H9 (cell line): ENCODE measurements at regions not wholly inside any gene's neighbourhood (a gene's known extent, or its start where the extent isn't known, plus 50 kb on each side); places are given as distances from the start of the nearest gene placed in this dataset.

ENCODE experiments used
- DNase-seq: peaks from one replicate; pipeline ENCODE4 v3.0.0-alpha.2; 2017
- H2AFZ ChIP-seq: one replicate; pipeline ENCODE4 v1.6.1; 2013; ENCODE audit warnings: mild to moderate bottlenecking, low read length, control low read depth, moderate library complexity
- H2AK5ac ChIP-seq: 2 replicates; pipeline ENCODE4 v1.6.1; 2013; ENCODE audit warnings: low read length, control low read depth, mixed read lengths; ENCODE audit not compliant: insufficient read length
- H2BK120ac ChIP-seq: one replicate; pipeline ENCODE4 v1.6.1; 2013; ENCODE audit warnings: low read depth, mild to moderate bottlenecking, low read length, control low read depth, inconsistent platforms; ENCODE audit not compliant: poor library complexity, severe bottlenecking
- H2BK12ac ChIP-seq: 2 replicates; pipeline ENCODE4 v1.6.1; 2013; ENCODE audit warnings: low read length, control low read depth, mixed read lengths, low read depth; ENCODE audit not compliant: insufficient read length
- H2BK15ac ChIP-seq: 2 replicates; pipeline ENCODE4 v1.6.1; 2013; ENCODE audit warnings: low read depth, low read length, control low read depth
- H2BK20ac ChIP-seq: one replicate; pipeline ENCODE4 v1.6.1; 2013; ENCODE audit warnings: low read depth, mild to moderate bottlenecking, low read length, control low read depth, inconsistent platforms; ENCODE audit not compliant: poor library complexity, severe bottlenecking
- H2BK5ac ChIP-seq: 2 replicates; pipeline ENCODE4 v1.6.1; 2013; ENCODE audit warnings: low read length, control low read depth, mixed read lengths; ENCODE audit not compliant: insufficient read length
- H3K14ac ChIP-seq: 2 replicates; pipeline ENCODE4 v1.6.1; 2013; ENCODE audit warnings: low read length, control low read depth; ENCODE audit not compliant: insufficient read depth
- H3K18ac ChIP-seq: 2 replicates; pipeline ENCODE4 v1.6.1; 2013; ENCODE audit warnings: low read depth, mild to moderate bottlenecking, mixed read lengths, low read length, control low read depth; ENCODE audit not compliant: insufficient read length
- H3K23ac ChIP-seq: 2 replicates; pipeline ENCODE4 v1.6.1; 2013; ENCODE audit warnings: low read length, control low read depth, mixed read lengths, low read depth; ENCODE audit not compliant: insufficient read length
- H3K23me2 ChIP-seq: 2 replicates; pipeline ENCODE4 v1.6.1; 2013; ENCODE audit warnings: low read depth, mild to moderate bottlenecking, mixed read lengths, low read length, control low read depth; ENCODE audit not compliant: insufficient read length, poor library complexity, severe bottlenecking
- H3K27ac ChIP-seq: 2 replicates; pipeline ENCODE4 v1.5.1; 2013; ENCODE audit warnings: low read length, control low read depth, mixed read lengths, low read depth; ENCODE audit not compliant: insufficient read length
- H3K27me3 ChIP-seq: 2 replicates; pipeline ENCODE4 v1.6.1; 2013; ENCODE audit warnings: low read length, control low read depth, inconsistent platforms; ENCODE audit not compliant: insufficient read depth
- H3K4ac ChIP-seq: 2 replicates; pipeline ENCODE4 v1.6.1; 2013; ENCODE audit warnings: low read depth, mild to moderate bottlenecking, control low read depth, inconsistent platforms, low read length, moderate library complexity
- H3K4me1 ChIP-seq: 2 replicates; pipeline ENCODE4 v1.6.1; 2013; ENCODE audit warnings: low read length, control low read depth, inconsistent platforms; ENCODE audit not compliant: insufficient read depth
- H3K4me2 ChIP-seq: 2 replicates; pipeline ENCODE4 v1.6.1; 2013; ENCODE audit warnings: low read length, control low read depth, mixed read lengths; ENCODE audit not compliant: insufficient read length, insufficient read depth
- H3K56ac ChIP-seq: 2 replicates; pipeline ENCODE4 v1.6.1; 2013; ENCODE audit warnings: low read depth, mild to moderate bottlenecking, mixed read lengths, low read length, control low read depth; ENCODE audit not compliant: insufficient read length
- H3K79me1 ChIP-seq: 2 replicates; pipeline ENCODE4 v1.6.1; 2013; ENCODE audit warnings: low read depth, mild to moderate bottlenecking, moderate library complexity, low read length, control low read depth, inconsistent platforms; ENCODE audit not compliant: insufficient read depth, poor library complexity, severe bottlenecking
- H3K79me2 ChIP-seq: 2 replicates; pipeline ENCODE4 v1.6.1; 2013; ENCODE audit warnings: low read length, control low read depth, inconsistent platforms; ENCODE audit not compliant: insufficient read depth
- H3K9ac ChIP-seq: 2 replicates; pipeline ENCODE4 v1.6.1; 2013; ENCODE audit warnings: low read length, control low read depth, mixed read lengths; ENCODE audit not compliant: insufficient read length; ENCODE audit errors: extremely low read depth
- H3K9me3 ChIP-seq: one replicate; pipeline ENCODE4 v1.6.1; 2013; ENCODE audit warnings: low read depth, low read length, inconsistent platforms; ENCODE audit not compliant: control insufficient read depth
- H3T11ph ChIP-seq: one replicate; pipeline ENCODE4 v1.6.1; 2013; ENCODE audit warnings: mild to moderate bottlenecking, low read length, control low read depth, inconsistent platforms
- H4K20me1 ChIP-seq: one replicate; pipeline ENCODE4 v1.6.1; 2013; ENCODE audit not compliant: control insufficient read depth, insufficient read length, insufficient read depth
- H4K5ac ChIP-seq: 2 replicates; pipeline ENCODE4 v1.6.1; 2013; ENCODE audit warnings: low read depth, mild to moderate bottlenecking, mixed read lengths, low read length, control low read depth; ENCODE audit not compliant: insufficient read length
- H4K8ac ChIP-seq: replicated peaks from 2 replicates; pipeline ENCODE4 v1.6.1; 2013; ENCODE audit warnings: low read length, control low read depth, mixed read lengths, low read depth; ENCODE audit not compliant: insufficient read length
- H4K91ac ChIP-seq: 2 replicates; pipeline ENCODE4 v1.6.1; 2013; ENCODE audit warnings: low read depth, mild to moderate bottlenecking, moderate library complexity, mixed read lengths, low read length, control low read depth; ENCODE audit not compliant: insufficient read length
- H3K27ac Mint-ChIP-seq, 3 experiments: 2 replicates in 2 of 3; 3 replicates in 1 of 3; pipeline ENCODE4 v1.8.0; 2020 to 2021; ENCODE audit warnings: mixed read lengths in 3 of 3, mild to moderate bottlenecking in 1 of 3, moderate library complexity in 1 of 3
- H3K27me3 Mint-ChIP-seq: 2 replicates; pipeline ENCODE4 v1.8.0; 2021; ENCODE audit warnings: low read depth, mild to moderate bottlenecking, moderate library complexity, mixed read lengths
- H3K36me3 Mint-ChIP-seq, 3 experiments: 2 replicates in 2 of 3; 3 replicates in 1 of 3; pipeline ENCODE4 v1.8.0; 2020 to 2021; ENCODE audit warnings: low read depth in 3 of 3, mixed read lengths in 3 of 3; ENCODE audit not compliant: insufficient read depth in 1 of 3
- H3K4me1 Mint-ChIP-seq, 2 experiments: 2 replicates each; pipeline ENCODE4 v1.8.0; 2020; ENCODE audit warnings: mixed read lengths in 2 of 2
- H3K4me3 Mint-ChIP-seq, 2 experiments: 2 replicates in 1 of 2; 3 replicates in 1 of 2; pipeline ENCODE4 v1.8.0; 2020 to 2021; ENCODE audit warnings: mild to moderate bottlenecking in 2 of 2, mixed read lengths in 2 of 2, moderate library complexity in 1 of 2
- H3K9me3 Mint-ChIP-seq, 2 experiments: 2 replicates in 1 of 2; 3 replicates in 1 of 2; pipeline ENCODE4 v1.8.0; 2020; ENCODE audit warnings: mild to moderate bottlenecking in 2 of 2, mixed read lengths in 2 of 2, moderate library complexity in 1 of 2
- TF ChIP-seq, protein P1 (sequence below): fragments of 200-600 bp; sonication (generic); conservative IDR thresholded peaks from 3 replicates; pipeline ENCODE4 v1.8.0; 2021; ENCODE audit warnings: antibody characterized with exemption, mild to moderate bottlenecking

DNA sequence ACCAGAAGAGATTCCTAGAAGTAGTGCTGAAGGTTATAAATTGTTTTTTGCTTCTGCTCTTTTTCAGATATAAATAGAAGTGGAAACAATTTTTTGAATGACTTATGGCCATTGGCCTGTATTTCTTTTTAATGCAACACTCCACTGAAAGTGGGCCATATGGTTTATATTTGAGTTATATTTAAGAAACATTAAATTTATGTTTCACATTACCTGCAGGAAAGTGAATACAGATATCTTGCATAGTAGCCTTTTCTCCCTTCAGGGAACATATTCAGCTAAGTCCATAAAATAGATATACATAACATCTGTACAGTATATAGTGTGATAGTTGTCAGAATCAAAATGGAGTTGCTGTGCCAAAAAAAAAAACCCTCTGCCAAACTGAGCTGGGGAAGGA, 53.1 kb upstream of the EFEMP1 start:
- Histone ChIP-seq H3K9ac (no peak overlapping the region), H3K4me2 (no peak overlapping the region), H3K4ac (no peak overlapping the region), H3K9me3 (no peaks in the 10 kb centered on the region), H2BK12ac (no peak overlapping the region), H3K4me1 (no peaks in the 10 kb centered on the region), H2AFZ (no peak overlapping the region), H2AK5ac (no peak overlapping the region), H3K79me2 (no peaks in the 10 kb centered on the region), H4K5ac (no peak overlapping the region), H3K23me2 (no peaks in the 10 kb centered on the region), H3K27ac (no peak overlapping the region), H4K20me1 (no peaks in the 10 kb centered on the region), H2BK20ac (no peak overlapping the region), H4K8ac (no peak overlapping the region), H2BK5ac (no peak overlapping the region), H3K23ac (no peak overlapping the region), H2BK120ac (no peak overlapping the region), H2BK15ac (no peak overlapping the region), H3K18ac (no peak overlapping the region), H3K79me1 (no peaks in the 10 kb centered on the region), H3T11ph (no peak overlapping the region), H4K91ac (no peak overlapping the region), H3K14ac (no peak overlapping the region), H3K27me3 (no peaks in the 10 kb centered on the region), H3K56ac (no peak overlapping the region)
- TF ChIP-seq, protein P1, sequence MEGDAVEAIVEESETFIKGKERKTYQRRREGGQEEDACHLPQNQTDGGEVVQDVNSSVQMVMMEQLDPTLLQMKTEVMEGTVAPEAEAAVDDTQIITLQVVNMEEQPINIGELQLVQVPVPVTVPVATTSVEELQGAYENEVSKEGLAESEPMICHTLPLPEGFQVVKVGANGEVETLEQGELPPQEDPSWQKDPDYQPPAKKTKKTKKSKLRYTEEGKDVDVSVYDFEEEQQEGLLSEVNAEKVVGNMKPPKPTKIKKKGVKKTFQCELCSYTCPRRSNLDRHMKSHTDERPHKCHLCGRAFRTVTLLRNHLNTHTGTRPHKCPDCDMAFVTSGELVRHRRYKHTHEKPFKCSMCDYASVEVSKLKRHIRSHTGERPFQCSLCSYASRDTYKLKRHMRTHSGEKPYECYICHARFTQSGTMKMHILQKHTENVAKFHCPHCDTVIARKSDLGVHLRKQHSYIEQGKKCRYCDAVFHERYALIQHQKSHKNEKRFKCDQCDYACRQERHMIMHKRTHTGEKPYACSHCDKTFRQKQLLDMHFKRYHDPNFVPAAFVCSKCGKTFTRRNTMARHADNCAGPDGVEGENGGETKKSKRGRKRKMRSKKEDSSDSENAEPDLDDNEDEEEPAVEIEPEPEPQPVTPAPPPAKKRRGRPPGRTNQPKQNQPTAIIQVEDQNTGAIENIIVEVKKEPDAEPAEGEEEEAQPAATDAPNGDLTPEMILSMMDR: no peak
- peaks cover 13 to 20% of the 10 kb centered on the region in 2 experiments for H3K4me1 Mint-ChIP-seq
- H3K4me3 Mint-ChIP-seq: no peak overlapping the region
- H3K36me3 Mint-ChIP-seq: no peaks in the 10 kb centered on the region; a peak in 1 of 7 replicates
- peaks cover 0 to 2% of the 10 kb centered on the region in 2 experiments; a peak in 1 of 5 replicates for H3K9me3 Mint-ChIP-seq
- DNase-seq: no peak
- H3K27me3 Mint-ChIP-seq: no peaks in the 10 kb centered on the region; the same call in 1 of the 2 replicates
- no peak overlapping the region for H3K27ac Mint-ChIP-seq
